GM12874 (cell line): ENCODE measurements at regions not wholly inside any gene's neighbourhood (a gene's known extent, or its start where the extent isn't known, plus 50 kb on each side); places are given as distances from the start of the nearest gene placed in this dataset.

ENCODE experiments used
- CTCF ChIP-seq: IDR thresholded peaks from 2 replicates; pipeline ENCODE4 v1.5.1; 2011; ENCODE audit warnings: low read depth, mild to moderate bottlenecking, control low read depth, low read length, moderate library complexity; ENCODE audit not compliant: insufficient read depth

DNA sequence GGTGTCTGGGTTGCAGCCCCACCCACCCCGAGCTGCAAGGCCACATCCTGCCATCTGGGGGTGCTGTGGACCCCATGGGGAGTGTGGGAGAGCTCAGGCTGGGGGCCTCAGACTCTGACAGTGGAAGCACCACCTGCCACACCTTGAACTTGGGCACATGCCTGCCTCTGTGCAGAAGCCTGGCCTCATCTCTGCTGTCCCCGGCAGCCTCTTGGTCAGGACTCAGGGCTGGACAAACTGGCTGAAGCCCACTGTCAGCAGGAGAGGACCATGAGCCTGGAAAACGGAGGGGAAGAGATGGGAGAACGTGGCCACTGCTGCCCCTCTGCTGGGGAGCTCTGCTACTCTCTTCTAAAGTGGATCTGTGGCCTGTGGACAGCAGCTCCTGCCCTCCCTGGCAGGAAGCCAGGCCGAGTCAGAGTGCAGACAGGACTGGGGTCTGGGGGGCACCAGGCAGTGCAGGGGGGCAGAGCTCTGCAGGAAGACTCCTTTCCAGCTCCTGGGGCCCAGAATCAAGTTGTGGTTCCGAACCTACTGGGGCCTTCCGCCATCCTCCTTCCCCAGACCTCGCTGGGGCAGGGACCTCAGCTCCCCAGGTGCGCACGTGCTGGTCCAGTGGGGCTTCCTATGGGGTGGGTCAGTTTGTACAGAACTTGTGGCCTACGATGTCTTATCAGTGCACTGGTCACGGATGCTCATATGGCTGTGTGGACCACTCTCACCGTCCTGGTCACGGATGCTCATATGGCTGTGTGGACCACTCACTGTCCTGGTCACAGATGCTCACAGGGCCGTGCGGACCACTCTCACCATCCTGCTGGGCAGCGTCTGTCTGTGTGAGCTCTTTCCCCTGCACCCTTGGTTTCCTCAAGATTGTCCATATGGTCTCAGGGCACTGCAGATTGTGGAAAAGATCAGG lies 207.7 kb downstream of the LAT start:
- peak; percentile 46 for TF ChIP-seq CTCF

GRCh38 chr16:29182501-29182900 lies 197.6 kb downstream of the LAT start:
- TF ChIP-seq CTCF, result no peak

- TF ChIP-seq CTCF, result no peak
Measured at GRCh38 chr16:29158785-29159184, 173.9 kb downstream of the LAT start.

GRCh38 chr16:29156511-29156910 lies 171.7 kb downstream of the LAT start:
- TF ChIP-seq CTCF, result no peak

- no peak for TF ChIP-seq CTCF
Measured at GRCh38 chr16:29154676-29155121, 169.8 kb downstream of the LAT start.

- TF ChIP-seq CTCF, result no peak
Measured at GRCh38 chr16:29154088-29154487, 169.2 kb downstream of the LAT start.

- TF ChIP-seq CTCF, result no peak
Measured at GRCh38 chr16:29151317-29151716, 166.5 kb downstream of the LAT start.
